ENCODE measurements at regions not wholly inside any gene's neighbourhood (a gene's known extent, or its start where the extent isn't known, plus 50 kb on each side); places are given as distances from the start of the nearest gene placed in this dataset.

DNA sequence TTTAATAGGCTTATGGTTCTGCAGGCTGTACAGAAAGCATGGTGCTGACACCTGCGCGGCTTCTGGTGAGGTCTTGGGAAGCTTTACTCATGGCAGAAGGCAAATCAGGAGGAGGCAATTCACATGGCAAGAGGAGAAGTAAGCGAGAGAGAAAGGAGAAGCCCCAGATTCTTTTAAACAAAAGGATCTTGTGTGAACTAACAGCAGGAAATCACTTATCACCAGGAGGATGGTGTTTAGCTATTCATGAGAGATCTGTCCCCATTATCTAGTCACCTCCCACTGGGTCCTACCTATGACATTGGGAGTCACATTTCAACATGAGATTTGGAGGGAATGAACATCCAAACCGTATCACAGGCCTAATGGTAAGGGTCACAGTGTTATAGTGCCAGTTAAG, 678.0 kb upstream of the KCND2 start:
- TF ChIP-seq EZH2 (IDR thresholded peaks at IDR 0.05; ENCODE audit: low read depth), result no peak
- TF ChIP-seq, protein P1, sequence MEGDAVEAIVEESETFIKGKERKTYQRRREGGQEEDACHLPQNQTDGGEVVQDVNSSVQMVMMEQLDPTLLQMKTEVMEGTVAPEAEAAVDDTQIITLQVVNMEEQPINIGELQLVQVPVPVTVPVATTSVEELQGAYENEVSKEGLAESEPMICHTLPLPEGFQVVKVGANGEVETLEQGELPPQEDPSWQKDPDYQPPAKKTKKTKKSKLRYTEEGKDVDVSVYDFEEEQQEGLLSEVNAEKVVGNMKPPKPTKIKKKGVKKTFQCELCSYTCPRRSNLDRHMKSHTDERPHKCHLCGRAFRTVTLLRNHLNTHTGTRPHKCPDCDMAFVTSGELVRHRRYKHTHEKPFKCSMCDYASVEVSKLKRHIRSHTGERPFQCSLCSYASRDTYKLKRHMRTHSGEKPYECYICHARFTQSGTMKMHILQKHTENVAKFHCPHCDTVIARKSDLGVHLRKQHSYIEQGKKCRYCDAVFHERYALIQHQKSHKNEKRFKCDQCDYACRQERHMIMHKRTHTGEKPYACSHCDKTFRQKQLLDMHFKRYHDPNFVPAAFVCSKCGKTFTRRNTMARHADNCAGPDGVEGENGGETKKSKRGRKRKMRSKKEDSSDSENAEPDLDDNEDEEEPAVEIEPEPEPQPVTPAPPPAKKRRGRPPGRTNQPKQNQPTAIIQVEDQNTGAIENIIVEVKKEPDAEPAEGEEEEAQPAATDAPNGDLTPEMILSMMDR (conservative IDR thresholded peaks at IDR 0.05), result no peak
